ENCODE measurements at regions not wholly inside any gene's neighbourhood (a gene's known extent, or its start where the extent isn't known, plus 50 kb on each side); places are given as distances from the start of the nearest gene placed in this dataset.

DNA sequence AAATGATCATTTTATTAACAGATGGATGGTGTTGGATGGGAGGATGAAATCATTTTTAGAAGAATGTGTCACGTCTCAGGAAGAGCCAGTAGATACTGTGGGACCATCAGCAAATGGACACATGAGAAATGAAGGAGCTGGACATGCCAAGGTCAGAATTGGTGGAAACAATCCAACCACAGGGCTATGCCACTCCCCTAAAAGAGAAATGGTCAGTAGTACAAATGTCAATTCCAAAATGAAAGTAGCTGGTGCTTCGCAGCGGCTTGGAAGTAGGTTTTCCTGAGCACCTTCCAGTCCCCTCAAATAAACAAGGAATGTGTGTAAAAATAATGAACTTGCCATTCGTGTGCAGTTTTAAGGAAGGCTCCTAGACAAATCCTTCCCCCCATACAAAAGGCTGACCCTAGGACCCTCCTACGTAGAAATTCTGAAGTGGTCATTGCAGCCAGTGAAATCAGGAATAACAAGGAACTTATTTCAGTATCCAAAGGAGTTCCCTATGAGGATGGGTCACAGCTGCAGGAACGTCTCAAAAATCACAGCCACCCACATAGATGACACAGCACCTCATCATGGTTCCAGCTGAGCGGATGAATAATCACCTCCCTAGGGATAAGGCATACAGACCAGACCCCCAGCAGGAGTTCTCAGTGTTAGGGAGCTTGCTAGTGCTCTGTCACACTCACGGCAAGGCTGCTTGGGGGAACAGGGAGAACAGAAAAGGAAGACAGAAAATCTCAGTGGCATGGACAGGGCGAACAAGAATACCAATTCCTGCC, 239.2 kb downstream of the HS3ST3A1 start:
- no peaks in the 10 kb centered on the region for H3K36me3 Mint-ChIP-seq
- no peaks in the 10 kb centered on the region for H3K9me3 Mint-ChIP-seq
- intact Hi-C loops (cut with micrococcal nuclease): no loop called here
- H3K4me1 ChIP-seq (ENCODE audit: control insufficient read depth in 2 of 2, insufficient read depth in 2 of 2, low read length in 2 of 2): no peaks in the 10 kb centered on the region
- no peak overlapping the region for H3K4me3 Mint-ChIP-seq
- H3K27me3 ChIP-seq (ENCODE audit: control insufficient read depth in 2 of 2, insufficient read depth in 2 of 2, low read length in 2 of 2): no peaks in the 10 kb centered on the region
- H3K27ac Mint-ChIP-seq: no peak overlapping the region
- CTCF ChIA-PET: no interaction called here
- H3K36me3 ChIP-seq (ENCODE audit: control insufficient read depth in 2 of 3, insufficient read depth in 3 of 3, low read length in 3 of 3): no peaks in the 10 kb centered on the region
- H3K27me3 Mint-ChIP-seq: peaks cover 0 to 19% (median 0%) of the 10 kb centered on the region in 5 donors
- H3K4me3 ChIP-seq (ENCODE audit: low read length): no peak overlapping the region
- DNase-seq (no peak), ATAC-seq (no peak)
- POLR2A ChIA-PET: no interaction called here
- H3K9me3 ChIP-seq (ENCODE audit: control insufficient read depth in 2 of 3, low read length in 3 of 3): no peaks in the 10 kb centered on the region
- no peaks in the 10 kb centered on the region for H3K4me1 Mint-ChIP-seq
- no peak overlapping the region for H3K27ac ChIP-seq (ENCODE audit: low read depth, low read length)

GRCh38 chr17:13359774-13360173, 242.0 kb downstream of the HS3ST3A1 start:
- no peak for ATAC-seq
- CTCF ChIA-PET: no interaction called here

DNA sequence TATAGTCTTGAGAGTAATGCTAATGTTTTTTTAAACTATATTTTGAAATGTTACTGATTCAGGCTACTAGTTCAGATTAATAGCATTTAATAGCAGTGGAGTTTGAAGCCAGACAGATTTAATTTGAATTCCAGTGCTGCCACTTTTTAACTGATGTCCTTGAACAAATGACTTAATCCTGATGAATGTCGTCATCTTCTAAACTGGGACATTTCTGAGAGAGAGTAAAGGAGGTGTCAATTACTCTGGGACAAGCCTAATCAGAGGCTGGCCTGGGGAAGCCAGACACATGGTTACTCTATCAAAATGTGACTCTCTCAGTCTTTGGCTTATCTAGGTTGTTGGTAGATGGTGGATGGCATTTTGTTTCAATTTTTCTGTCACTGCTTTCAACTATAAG, 246.7 kb downstream of the HS3ST3A1 start:
- H3K9me3 ChIP-seq (ENCODE audit: control insufficient read depth in 2 of 3, low read length in 3 of 3): no peaks in the 10 kb centered on the region
- no peak overlapping the region for H3K4me3 Mint-ChIP-seq
- no peaks in the 10 kb centered on the region for H3K36me3 ChIP-seq (ENCODE audit: control insufficient read depth in 2 of 3, insufficient read depth in 3 of 3, low read length in 3 of 3)
- CTCF ChIA-PET: no interaction called here
- intact Hi-C loops (cut with micrococcal nuclease): no loop called here
- no peaks in the 10 kb centered on the region for H3K36me3 Mint-ChIP-seq
- H3K4me1 Mint-ChIP-seq: no peaks in the 10 kb centered on the region
- ATAC-seq: no peak
- POLR2A ChIA-PET: no interaction called here
- peaks cover 0 to 20% (median 3%) of the 10 kb centered on the region in 5 donors for H3K27me3 Mint-ChIP-seq
- no peaks in the 10 kb centered on the region for H3K27me3 ChIP-seq (ENCODE audit: control insufficient read depth in 2 of 2, insufficient read depth in 2 of 2, low read length in 2 of 2)
- no peak overlapping the region for H3K27ac Mint-ChIP-seq
- H3K27ac ChIP-seq (ENCODE audit: low read depth, low read length): no peak overlapping the region
- peaks cover 0 to 3% (median 0%) of the 10 kb centered on the region in 11 donors for H3K9me3 Mint-ChIP-seq
- no peak for DNase-seq
- H3K4me3 ChIP-seq (ENCODE audit: low read length): no peak overlapping the region
- no peaks in the 10 kb centered on the region for H3K4me1 ChIP-seq (ENCODE audit: control insufficient read depth in 2 of 2, insufficient read depth in 2 of 2, low read length in 2 of 2)

More at GRCh38 chr17:13359774-13360173, 242.0 kb downstream of the HS3ST3A1 start:
- Mint-ChIP-seq H3K4me1 (no peaks in the 10 kb centered on the region), H3K9me3 (no peaks in the 10 kb centered on the region), H3K4me3 (no peak overlapping the region), H3K27ac (no peak overlapping the region), H3K36me3 (no peaks in the 10 kb centered on the region), H3K27me3 (peaks cover 0 to 25% (median 0%) of the 10 kb centered on the region in 5 donors)
- POLR2A ChIA-PET: no interaction called here
- Histone ChIP-seq H3K27me3 (ENCODE audit: control insufficient read depth in 2 of 2, insufficient read depth in 2 of 2, low read length in 2 of 2) (no peaks in the 10 kb centered on the region), H3K27ac (ENCODE audit: low read depth, low read length) (no peak overlapping the region), H3K36me3 (ENCODE audit: control insufficient read depth in 2 of 3, insufficient read depth in 3 of 3, low read length in 3 of 3) (no peaks in the 10 kb centered on the region), H3K4me3 (ENCODE audit: low read length) (no peak overlapping the region), H3K9me3 (ENCODE audit: control insufficient read depth in 2 of 3, low read length in 3 of 3) (no peaks in the 10 kb centered on the region), H3K4me1 (ENCODE audit: control insufficient read depth in 2 of 2, insufficient read depth in 2 of 2, low read length in 2 of 2) (no peaks in the 10 kb centered on the region)
- intact Hi-C loops (cut with micrococcal nuclease): no loop called here
- no peak for DNase-seq

GRCh38 chr17:13353590-13353989, 248.1 kb downstream of the HS3ST3A1 start:
- Mint-ChIP-seq H3K27ac (no peak overlapping the region), H3K36me3 (no peaks in the 10 kb centered on the region), H3K4me3 (no peak overlapping the region), H3K27me3 (peaks cover 0 to 14% (median 3%) of the 10 kb centered on the region in 5 donors), H3K4me1 (no peaks in the 10 kb centered on the region), H3K9me3 (peaks cover 0 to 6% (median 0%) of the 10 kb centered on the region in 11 donors)
- no peaks in the 10 kb centered on the region for H3K27me3 ChIP-seq (ENCODE audit: control insufficient read depth in 2 of 2, insufficient read depth in 2 of 2, low read length in 2 of 2)
- H3K36me3 ChIP-seq (ENCODE audit: control insufficient read depth in 2 of 3, insufficient read depth in 3 of 3, low read length in 3 of 3): no peaks in the 10 kb centered on the region
- H3K4me3 ChIP-seq (ENCODE audit: low read length): no peak overlapping the region
- POLR2A ChIA-PET: no interaction called here
- ATAC-seq (no peak), DNase-seq (no peak)
- no peaks in the 10 kb centered on the region for H3K4me1 ChIP-seq (ENCODE audit: control insufficient read depth in 2 of 2, insufficient read depth in 2 of 2, low read length in 2 of 2)
- CTCF ChIA-PET: no interaction called here
- no peak overlapping the region for H3K27ac ChIP-seq (ENCODE audit: low read depth, low read length)
- intact Hi-C loops (cut with micrococcal nuclease): no loop called here
- no peaks in the 10 kb centered on the region for H3K9me3 ChIP-seq (ENCODE audit: control insufficient read depth in 2 of 3, low read length in 3 of 3)

DNA sequence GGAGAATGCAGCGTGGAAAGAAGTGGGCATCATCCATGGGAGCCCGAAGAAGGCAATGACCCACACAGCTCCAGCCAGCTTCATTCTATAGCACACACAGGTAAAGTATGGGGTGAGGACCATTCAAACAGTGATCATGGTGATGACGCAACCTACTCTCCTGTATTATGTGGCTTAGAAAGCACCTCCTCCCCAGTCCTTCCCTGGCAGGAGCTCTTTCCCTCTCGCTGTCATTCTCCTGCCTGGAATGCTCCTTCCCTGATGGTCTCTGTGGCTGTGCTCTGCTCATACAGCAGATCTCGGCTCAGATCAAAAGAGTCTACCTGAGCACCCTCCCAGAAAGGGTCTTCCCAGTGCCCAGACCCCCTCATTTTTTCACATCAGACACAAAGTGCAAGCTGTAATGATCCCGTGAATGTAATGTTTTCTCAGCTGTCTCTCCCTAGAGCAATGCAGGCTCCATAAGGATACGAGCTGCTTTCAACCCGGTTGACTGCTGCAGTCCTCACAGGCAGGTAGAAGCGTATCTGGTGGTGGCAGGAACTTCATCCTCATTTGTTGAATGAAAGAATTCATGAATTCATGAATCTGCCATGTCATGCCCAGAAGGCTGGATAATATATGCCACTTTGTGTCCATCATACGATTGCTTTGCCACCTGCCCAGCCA, 248.8 kb downstream of the HS3ST3A1 start:
- no peak overlapping the region for H3K4me3 Mint-ChIP-seq
- no peaks in the 10 kb centered on the region for H3K9me3 ChIP-seq (ENCODE audit: control insufficient read depth in 2 of 3, low read length in 3 of 3)
- no peaks in the 10 kb centered on the region for H3K36me3 Mint-ChIP-seq
- POLR2A ChIA-PET: no interaction called here
- H3K4me1 ChIP-seq (ENCODE audit: control insufficient read depth in 2 of 2, insufficient read depth in 2 of 2, low read length in 2 of 2): no peaks in the 10 kb centered on the region
- intact Hi-C loops (cut with micrococcal nuclease): no loop called here
- peaks cover 0 to 14% (median 3%) of the 10 kb centered on the region in 5 donors for H3K27me3 Mint-ChIP-seq
- CTCF ChIA-PET: interaction anchor here (0.5 kb wide), 1 partner anchor 9 kb away, joined by 3 read pairs; no protein-coding TSS in a partner anchor
- ATAC-seq (no peak), DNase-seq (no peak)
- H3K27ac Mint-ChIP-seq: no peak overlapping the region
- peaks cover 0 to 6% (median 0%) of the 10 kb centered on the region in 11 donors for H3K9me3 Mint-ChIP-seq
- H3K4me1 Mint-ChIP-seq: no peaks in the 10 kb centered on the region
- no peak overlapping the region for H3K4me3 ChIP-seq (ENCODE audit: low read length)
- no peak overlapping the region for H3K27ac ChIP-seq (ENCODE audit: low read depth, low read length)
- no peaks in the 10 kb centered on the region for H3K36me3 ChIP-seq (ENCODE audit: control insufficient read depth in 2 of 3, insufficient read depth in 3 of 3, low read length in 3 of 3)
- H3K27me3 ChIP-seq (ENCODE audit: control insufficient read depth in 2 of 2, insufficient read depth in 2 of 2, low read length in 2 of 2): no peaks in the 10 kb centered on the region

DNA sequence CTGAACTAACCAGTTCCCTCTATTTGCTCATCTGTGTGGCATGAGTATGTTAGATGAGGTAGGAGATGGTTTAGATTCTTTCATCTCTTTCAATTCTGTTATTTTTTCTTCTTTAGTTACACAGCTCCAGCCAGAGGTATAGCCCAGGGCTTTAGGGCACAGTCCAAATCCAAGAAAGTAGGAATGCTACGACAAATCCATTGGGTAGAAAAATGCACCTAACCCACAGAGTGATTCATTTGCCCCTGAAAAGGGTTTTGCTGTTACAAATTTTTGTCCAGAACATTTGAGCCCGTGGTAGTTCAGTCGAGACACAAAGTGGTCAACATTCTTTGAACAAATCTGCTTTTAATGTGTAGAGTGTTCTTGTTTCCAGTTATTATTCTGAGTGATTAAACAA, 250.7 kb downstream of the HS3ST3A1 start:
- Mint-ChIP-seq H3K27ac (no peak overlapping the region), H3K4me1 (peaks cover 0 to 7% (median 0%) of the 10 kb centered on the region in 7 donors), H3K27me3 (peaks cover 0 to 14% (median 0%) of the 10 kb centered on the region in 5 donors), H3K4me3 (no peak overlapping the region), H3K9me3 (peaks cover 0 to 10% (median 2%) of the 10 kb centered on the region in 11 donors), H3K36me3 (no peaks in the 10 kb centered on the region)
- Histone ChIP-seq H3K36me3 (ENCODE audit: control insufficient read depth in 2 of 3, insufficient read depth in 3 of 3, low read length in 3 of 3) (no peaks in the 10 kb centered on the region), H3K27me3 (ENCODE audit: control insufficient read depth in 2 of 2, insufficient read depth in 2 of 2, low read length in 2 of 2) (no peaks in the 10 kb centered on the region), H3K4me3 (ENCODE audit: low read length) (no peak overlapping the region), H3K9me3 (ENCODE audit: control insufficient read depth in 2 of 3, low read length in 3 of 3) (no peaks in the 10 kb centered on the region), H3K4me1 (ENCODE audit: control insufficient read depth in 2 of 2, insufficient read depth in 2 of 2, low read length in 2 of 2) (no peaks in the 10 kb centered on the region), H3K27ac (ENCODE audit: low read depth, low read length) (no peak overlapping the region)
- ATAC-seq (no peak), DNase-seq (no peak)
- intact Hi-C loops (cut with micrococcal nuclease): no loop called here
- CTCF ChIA-PET: no interaction called here
- POLR2A ChIA-PET: no interaction called here

- Histone ChIP-seq H3K27ac (ENCODE audit: low read depth, low read length) (no peak overlapping the region), H3K4me3 (ENCODE audit: low read length) (no peak overlapping the region), H3K27me3 (ENCODE audit: control insufficient read depth in 2 of 2, insufficient read depth in 2 of 2, low read length in 2 of 2) (no peaks in the 10 kb centered on the region), H3K4me1 (ENCODE audit: control insufficient read depth in 2 of 2, insufficient read depth in 2 of 2, low read length in 2 of 2) (no peaks in the 10 kb centered on the region), H3K9me3 (ENCODE audit: control insufficient read depth in 2 of 3, low read length in 3 of 3) (no peaks in the 10 kb centered on the region), H3K36me3 (ENCODE audit: control insufficient read depth in 2 of 3, insufficient read depth in 3 of 3, low read length in 3 of 3) (no peaks in the 10 kb centered on the region)
- Mint-ChIP-seq H3K27ac (no peak overlapping the region), H3K4me3 (no peak overlapping the region), H3K27me3 (peaks cover 0 to 14% (median 0%) of the 10 kb centered on the region in 5 donors), H3K9me3 (peaks cover 0 to 10% (median 2%) of the 10 kb centered on the region in 11 donors), H3K36me3 (no peaks in the 10 kb centered on the region), H3K4me1 (peaks cover 0 to 7% (median 0%) of the 10 kb centered on the region in 7 donors)
- intact Hi-C loops (cut with micrococcal nuclease): no loop called here
- POLR2A ChIA-PET: no interaction called here
- no peak for ATAC-seq
- DNase-seq: no peak
- CTCF ChIA-PET: no interaction called here
Measured at GRCh38 chr17:13350466-13350865, 251.3 kb downstream of the HS3ST3A1 start.

All from naive thymus-derived CD4-positive, alpha-beta T cell (primary cell).